ENCODE measurements at regions not wholly inside any gene's neighbourhood (a gene's known extent, or its start where the extent isn't known, plus 50 kb on each side); places are given as distances from the start of the nearest gene placed in this dataset.

- DNase-seq, result no peak
- Histone ChIP-seq H3K4me3 (no peak overlapping the region), H3K4me1 (no peaks in the 10 kb centered on the region), H3K36me3 (no peaks in the 10 kb centered on the region), H3K27me3 (ENCODE audit: low read depth) (no peaks in the 10 kb centered on the region), H3K9me3 (no peaks in the 10 kb centered on the region), H3K27ac (no peak overlapping the region)
- ATAC-seq, result peak in 1 of 2 donors; percentile 51
- intact Hi-C loops (cut with DNase I), result no loop called here
- TF ChIP-seq, protein P1, sequence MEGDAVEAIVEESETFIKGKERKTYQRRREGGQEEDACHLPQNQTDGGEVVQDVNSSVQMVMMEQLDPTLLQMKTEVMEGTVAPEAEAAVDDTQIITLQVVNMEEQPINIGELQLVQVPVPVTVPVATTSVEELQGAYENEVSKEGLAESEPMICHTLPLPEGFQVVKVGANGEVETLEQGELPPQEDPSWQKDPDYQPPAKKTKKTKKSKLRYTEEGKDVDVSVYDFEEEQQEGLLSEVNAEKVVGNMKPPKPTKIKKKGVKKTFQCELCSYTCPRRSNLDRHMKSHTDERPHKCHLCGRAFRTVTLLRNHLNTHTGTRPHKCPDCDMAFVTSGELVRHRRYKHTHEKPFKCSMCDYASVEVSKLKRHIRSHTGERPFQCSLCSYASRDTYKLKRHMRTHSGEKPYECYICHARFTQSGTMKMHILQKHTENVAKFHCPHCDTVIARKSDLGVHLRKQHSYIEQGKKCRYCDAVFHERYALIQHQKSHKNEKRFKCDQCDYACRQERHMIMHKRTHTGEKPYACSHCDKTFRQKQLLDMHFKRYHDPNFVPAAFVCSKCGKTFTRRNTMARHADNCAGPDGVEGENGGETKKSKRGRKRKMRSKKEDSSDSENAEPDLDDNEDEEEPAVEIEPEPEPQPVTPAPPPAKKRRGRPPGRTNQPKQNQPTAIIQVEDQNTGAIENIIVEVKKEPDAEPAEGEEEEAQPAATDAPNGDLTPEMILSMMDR (IDR thresholded peaks at IDR 0.05), result no peak
These were observed 203.1 kb upstream of the AUTS2 start for GRCh38 chr7:69395061-69395714.

- Histone ChIP-seq H3K27ac (no peak overlapping the region), H3K4me3 (no peak overlapping the region), H3K9me3 (no peaks in the 10 kb centered on the region), H3K36me3 (no peaks in the 10 kb centered on the region), H3K27me3 (ENCODE audit: low read depth) (no peaks in the 10 kb centered on the region), H3K4me1 (no peaks in the 10 kb centered on the region)
- TF ChIP-seq, protein P1 (IDR thresholded peaks at IDR 0.05), result no peak
- DNase-seq (no peak), ATAC-seq (no peak)
- intact Hi-C loops (cut with DNase I), result no loop called here
These were observed 199.3 kb upstream of the AUTS2 start for GRCh38 chr7:69398986-69399385.

- H3K27me3 ChIP-seq (ENCODE audit: low read depth), result no peaks in the 10 kb centered on the region
- TF ChIP-seq, protein P1 (IDR thresholded peaks at IDR 0.05), result no peak
- ATAC-seq (no peak), DNase-seq (no peak)
- intact Hi-C loops (cut with DNase I), result no loop called here
- H3K36me3 ChIP-seq, result no peaks in the 10 kb centered on the region
- H3K4me1 ChIP-seq, result no peaks in the 10 kb centered on the region
- H3K27ac ChIP-seq, result no peak overlapping the region
- no peak overlapping the region for H3K4me3 ChIP-seq
- no peaks in the 10 kb centered on the region for H3K9me3 ChIP-seq
These were observed 198.9 kb upstream of the AUTS2 start for GRCh38 chr7:69399401-69399800.

- H3K36me3 ChIP-seq, result no peaks in the 10 kb centered on the region
- ATAC-seq (no peak), DNase-seq (no peak)
- TF ChIP-seq, protein P1 (IDR thresholded peaks at IDR 0.05), result no peak
- no peaks in the 10 kb centered on the region for H3K9me3 ChIP-seq
- H3K27me3 ChIP-seq (ENCODE audit: low read depth), result no peaks in the 10 kb centered on the region
- no peak overlapping the region for H3K4me3 ChIP-seq
- no peak overlapping the region for H3K27ac ChIP-seq
- intact Hi-C loops (cut with DNase I), result no loop called here
- no peaks in the 10 kb centered on the region for H3K4me1 ChIP-seq
These were observed 195.6 kb upstream of the AUTS2 start for GRCh38 chr7:69402696-69403095.

- intact Hi-C loops (cut with DNase I), result no loop called here
- Histone ChIP-seq H3K27me3 (ENCODE audit: low read depth) (no peaks in the 10 kb centered on the region), H3K9me3 (no peaks in the 10 kb centered on the region), H3K36me3 (no peaks in the 10 kb centered on the region), H3K4me3 (no peak overlapping the region), H3K27ac (no peak overlapping the region), H3K4me1 (no peaks in the 10 kb centered on the region)
- TF ChIP-seq, protein P1 (IDR thresholded peaks at IDR 0.05), result peak; percentile 18
- ATAC-seq (no peak), DNase-seq (no peak)
These were observed 195.1 kb upstream of the AUTS2 start for GRCh38 chr7:69403169-69403568.

All from lower lobe of right lung (tissue), 2 donors.